ENCODE measurements at regions not wholly inside any gene's neighbourhood (a gene's known extent, or its start where the extent isn't known, plus 50 kb on each side); places are given as distances from the start of the nearest gene placed in this dataset.

DNA sequence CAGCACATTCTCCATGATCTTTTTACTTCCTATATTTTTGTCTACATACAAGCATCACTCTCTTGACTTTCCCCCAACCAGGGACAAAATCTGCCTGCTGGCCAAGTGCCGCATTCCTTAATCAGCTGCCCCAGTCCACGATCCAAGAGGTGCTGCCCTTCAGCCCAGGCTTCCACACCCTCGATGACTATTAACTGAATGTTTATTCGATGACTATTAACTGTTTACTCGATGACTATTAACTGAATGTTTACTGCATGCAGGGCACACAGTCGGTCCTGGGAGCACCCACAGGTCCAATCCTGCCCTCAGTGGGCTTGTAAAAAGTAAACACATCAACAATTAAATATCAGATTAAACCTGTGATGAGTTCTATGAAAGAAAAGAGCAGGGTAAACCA, 256.9 kb downstream of the ARRDC4 start:
- TF ChIP-seq, protein P1, sequence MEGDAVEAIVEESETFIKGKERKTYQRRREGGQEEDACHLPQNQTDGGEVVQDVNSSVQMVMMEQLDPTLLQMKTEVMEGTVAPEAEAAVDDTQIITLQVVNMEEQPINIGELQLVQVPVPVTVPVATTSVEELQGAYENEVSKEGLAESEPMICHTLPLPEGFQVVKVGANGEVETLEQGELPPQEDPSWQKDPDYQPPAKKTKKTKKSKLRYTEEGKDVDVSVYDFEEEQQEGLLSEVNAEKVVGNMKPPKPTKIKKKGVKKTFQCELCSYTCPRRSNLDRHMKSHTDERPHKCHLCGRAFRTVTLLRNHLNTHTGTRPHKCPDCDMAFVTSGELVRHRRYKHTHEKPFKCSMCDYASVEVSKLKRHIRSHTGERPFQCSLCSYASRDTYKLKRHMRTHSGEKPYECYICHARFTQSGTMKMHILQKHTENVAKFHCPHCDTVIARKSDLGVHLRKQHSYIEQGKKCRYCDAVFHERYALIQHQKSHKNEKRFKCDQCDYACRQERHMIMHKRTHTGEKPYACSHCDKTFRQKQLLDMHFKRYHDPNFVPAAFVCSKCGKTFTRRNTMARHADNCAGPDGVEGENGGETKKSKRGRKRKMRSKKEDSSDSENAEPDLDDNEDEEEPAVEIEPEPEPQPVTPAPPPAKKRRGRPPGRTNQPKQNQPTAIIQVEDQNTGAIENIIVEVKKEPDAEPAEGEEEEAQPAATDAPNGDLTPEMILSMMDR (IDR thresholded peaks at IDR 0.05): no peak
- no peak for TF ChIP-seq POLR2A (IDR thresholded peaks at IDR 0.05)
